ENCODE measurements at regions not wholly inside any gene's neighbourhood (a gene's known extent, or its start where the extent isn't known, plus 50 kb on each side); places are given as distances from the start of the nearest gene placed in this dataset.
A peak's percentile ranks its signal among the peaks of the same experiment; 100 is the strongest.
"Not testable (repeated sequence)": the region's sequence is repeated elsewhere in the genome, so short reads cannot be mapped to it uniquely, and the experiment has no call there.

GRCh38 chr12:94017247-94017646 is 131.1 kb upstream of the PLXNC1 start:
- DNase-seq; ATAC-seq; intact Hi-C loops (cut with DNase I, micrococcal nuclease): not testable (repeated sequence)

DNA sequence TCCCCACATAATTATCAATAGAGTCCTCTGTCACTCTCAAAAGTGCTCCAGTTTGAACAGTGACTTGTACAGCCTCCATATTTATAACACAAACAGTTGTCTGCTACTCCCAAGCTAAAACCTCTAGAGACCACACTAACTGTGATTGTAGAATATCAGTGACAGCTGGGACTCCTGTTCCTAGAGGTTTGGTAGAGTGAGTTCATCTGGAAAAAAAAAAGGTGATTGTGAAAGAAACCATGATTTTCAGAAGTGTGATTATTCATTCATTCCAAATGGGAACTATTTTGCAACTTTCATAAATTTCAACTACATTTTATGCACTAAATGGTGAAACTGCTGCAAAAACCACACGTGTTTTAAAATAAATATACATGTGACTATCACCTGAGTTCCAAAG is 128.0 kb upstream of the PLXNC1 start:
- intact Hi-C loops (cut with DNase I, micrococcal nuclease): no loop called here
- ATAC-seq (no peak), DNase-seq (no peak)

GRCh38 chr12:94023879-94024278 is 124.5 kb upstream of the PLXNC1 start:
- ATAC-seq: no peak
- no peak for DNase-seq
- intact Hi-C loops (cut with DNase I, micrococcal nuclease): no loop called here

DNA sequence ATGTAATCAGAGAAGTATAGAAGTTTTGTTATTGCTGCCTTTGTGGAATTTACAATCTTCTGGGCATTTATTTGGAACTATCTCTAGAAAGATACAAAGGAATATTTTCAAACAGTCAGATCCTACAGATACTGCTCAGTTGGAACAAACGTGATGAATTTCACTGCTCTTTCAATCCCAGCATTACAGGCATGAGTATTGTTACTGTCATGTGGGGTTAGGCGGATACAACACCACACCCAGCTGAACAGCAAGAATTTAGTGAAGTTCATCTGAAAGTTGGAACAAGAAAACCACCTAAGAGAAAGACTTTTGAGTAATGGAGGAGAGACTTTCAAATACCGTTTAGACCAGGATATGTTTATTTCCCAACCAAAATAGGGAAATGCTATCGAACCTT is 123.3 kb upstream of the PLXNC1 start:
- ATAC-seq (no peak), DNase-seq (no peak)
- intact Hi-C loops (cut with DNase I, micrococcal nuclease): no loop called here

- no peak for ATAC-seq
- intact Hi-C loops (cut with DNase I, micrococcal nuclease): no loop called here
- DNase-seq: no peak
Observed at GRCh38 chr12:94025756-94026155, 122.6 kb upstream of the PLXNC1 start.

DNA sequence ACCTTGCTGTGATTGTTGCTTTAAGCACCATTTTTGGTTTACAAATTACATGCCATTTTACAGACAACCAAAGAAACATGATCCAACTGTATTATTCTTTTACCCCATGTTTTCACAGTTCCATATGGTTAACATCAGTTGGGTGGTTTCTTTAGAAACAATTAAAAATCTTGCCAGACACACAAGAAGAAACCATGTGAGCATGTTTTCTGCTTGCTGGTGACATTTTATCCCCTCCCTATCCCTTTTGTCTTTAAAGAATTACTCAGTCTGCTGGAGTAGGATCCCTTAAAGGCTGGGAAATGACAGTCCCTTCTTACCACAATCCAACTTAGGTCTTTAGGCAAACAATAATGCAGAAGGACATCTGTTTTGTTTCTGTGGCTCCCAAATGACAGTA is 121.8 kb upstream of the PLXNC1 start:
- no peak for ATAC-seq
- DNase-seq: no peak
- intact Hi-C loops (cut with DNase I, micrococcal nuclease): no loop called here

GRCh38 chr12:94027561-94027960 is 120.8 kb upstream of the PLXNC1 start:
- intact Hi-C loops (cut with DNase I, micrococcal nuclease): no loop called here
- DNase-seq (no peak), ATAC-seq (peak; percentile 22)

DNA sequence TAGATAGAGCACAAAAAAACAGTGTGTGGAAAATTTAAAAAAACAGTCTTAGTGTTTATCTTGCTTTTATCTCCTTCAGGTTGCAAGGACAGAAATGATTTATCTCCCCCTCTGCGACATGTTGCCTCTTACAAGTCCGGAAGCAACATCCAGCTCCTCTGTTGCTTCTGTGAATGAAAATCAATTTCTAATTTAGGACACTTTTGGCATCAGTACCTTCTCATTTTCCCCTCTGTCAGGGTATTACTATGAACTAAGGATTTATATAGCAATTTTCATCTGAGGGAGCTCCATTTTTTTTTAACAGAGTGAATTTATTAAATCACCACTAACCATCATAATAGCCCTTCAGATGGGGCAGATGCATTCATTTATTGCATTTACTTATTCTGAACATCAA is 116.6 kb upstream of the PLXNC1 start:
- intact Hi-C loops (cut with DNase I, micrococcal nuclease): no loop called here
- DNase-seq (no peak), ATAC-seq (no peak)

DNA sequence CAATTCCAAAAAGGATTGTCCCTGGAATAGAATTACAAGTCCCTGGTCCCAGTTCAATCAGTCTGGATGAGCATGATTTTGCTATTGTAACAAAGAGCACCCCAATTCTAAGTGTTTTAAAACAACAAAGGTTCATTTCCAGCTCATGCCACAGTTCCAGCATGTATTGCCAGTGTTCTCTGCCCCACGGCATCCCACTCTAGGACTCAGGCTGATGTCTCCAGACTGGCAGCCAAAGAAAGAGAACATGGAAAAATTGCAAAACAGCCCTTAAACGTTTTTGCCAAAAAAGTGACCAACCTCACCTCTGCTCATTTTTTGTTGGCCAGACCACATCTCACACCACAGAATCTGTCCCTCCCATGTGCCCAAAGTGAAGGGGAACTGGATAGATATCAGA is 116.0 kb upstream of the PLXNC1 start:
- ATAC-seq (no peak), DNase-seq (no peak)
- intact Hi-C loops (cut with DNase I, micrococcal nuclease): no loop called here

DNA sequence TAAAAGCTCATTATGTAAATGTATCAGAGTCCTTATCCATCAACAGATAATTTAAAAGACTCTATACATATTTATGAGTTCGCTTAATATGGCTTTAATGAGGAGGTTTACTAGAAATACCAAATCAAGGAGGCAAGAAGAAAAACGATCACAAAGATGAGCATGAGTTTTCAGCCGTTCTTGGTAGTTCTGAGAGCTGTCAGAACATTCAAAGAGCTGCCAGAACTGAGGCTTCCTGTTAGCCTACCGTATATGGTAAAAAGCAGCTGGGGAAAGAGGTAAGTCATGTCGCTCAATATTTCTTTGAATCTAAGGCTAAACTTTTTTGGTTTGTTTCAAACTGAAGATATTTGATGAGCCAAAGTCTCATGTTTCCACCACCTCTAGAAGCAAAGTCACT is 115.3 kb upstream of the PLXNC1 start:
- intact Hi-C loops (cut with DNase I, micrococcal nuclease): no loop called here
- ATAC-seq: no peak
- DNase-seq: no peak

DNA sequence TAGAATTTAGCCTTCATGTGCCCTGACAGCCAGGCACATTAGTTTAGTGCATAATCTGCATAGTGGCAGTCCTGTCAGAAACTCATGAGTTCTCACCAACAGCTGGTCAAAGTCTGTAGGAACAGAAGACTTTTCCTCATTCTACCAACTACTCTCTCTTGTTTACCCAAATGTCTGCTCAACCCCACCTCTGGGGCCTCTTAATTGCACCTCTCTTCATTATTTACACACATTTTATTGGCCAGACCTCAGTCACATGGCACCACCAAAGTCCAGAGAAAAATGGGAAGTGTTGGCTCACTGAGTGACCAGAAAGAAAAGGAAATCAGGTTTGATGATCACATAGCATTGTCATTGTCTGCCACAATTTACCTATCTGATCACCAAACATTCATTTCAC is 114.6 kb upstream of the PLXNC1 start:
- DNase-seq (peak in 1 of 2 donors; percentile 31), ATAC-seq (peak; percentile 97)
- intact Hi-C loops (cut with DNase I, micrococcal nuclease): no loop called here

GRCh38 chr12:94037444-94037843 is 110.9 kb upstream of the PLXNC1 start:
- DNase-seq (no peak), ATAC-seq (no peak)
- intact Hi-C loops (cut with DNase I, micrococcal nuclease): no loop called here

- intact Hi-C loops (cut with DNase I, micrococcal nuclease): no loop called here
- no peak for DNase-seq
- no peak for ATAC-seq
Observed at GRCh38 chr12:94038605-94039004, 109.8 kb upstream of the PLXNC1 start.

GRCh38 chr12:94039199-94039840 is 109.1 kb upstream of the PLXNC1 start:
- intact Hi-C loops (cut with DNase I, micrococcal nuclease): no loop called here
- no peak for ATAC-seq
- DNase-seq: no peak

GRCh38 chr12:94039914-94040313 is 108.5 kb upstream of the PLXNC1 start:
- intact Hi-C loops (cut with DNase I, micrococcal nuclease): no loop called here
- DNase-seq: no peak

GRCh38 chr12:94041850-94042249 is 106.5 kb upstream of the PLXNC1 start:
- ATAC-seq (no peak), DNase-seq (no peak)
- intact Hi-C loops (cut with DNase I, micrococcal nuclease): no loop called here

More at GRCh38 chr12:94039914-94040313, 108.5 kb upstream of the PLXNC1 start:
- ATAC-seq: no peak

DNA sequence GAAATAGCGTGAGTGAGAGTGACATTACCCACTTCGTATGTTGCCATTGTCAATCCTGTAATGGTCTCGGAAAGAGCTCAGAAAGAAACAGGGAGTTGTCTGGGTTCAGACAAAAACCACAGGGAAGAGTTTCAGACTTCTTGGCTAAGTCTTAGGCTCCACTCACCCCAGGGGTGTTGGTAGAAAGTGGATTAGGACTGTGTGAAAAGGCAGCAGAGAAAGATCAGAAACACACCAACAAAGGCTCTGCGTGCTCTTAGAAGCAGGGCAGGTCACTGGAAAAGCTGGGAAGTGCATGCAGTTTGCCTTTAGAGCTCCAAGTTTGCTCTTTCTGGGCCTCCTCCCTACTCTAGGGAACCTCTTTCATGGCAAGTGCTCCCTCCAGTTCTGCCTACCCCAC is 106.1 kb upstream of the PLXNC1 start:
- ATAC-seq (no peak), DNase-seq (no peak)
- intact Hi-C loops (cut with DNase I, micrococcal nuclease): no loop called here

GRCh38 chr12:94046626-94047410 is 101.6 kb upstream of the PLXNC1 start:
- ATAC-seq (no peak), DNase-seq (no peak)
- intact Hi-C loops (cut with DNase I, micrococcal nuclease): no loop called here

GRCh38 chr12:94047781-94048567 is 100.4 kb upstream of the PLXNC1 start:
- DNase-seq (no peak), ATAC-seq (no peak)
- intact Hi-C loops (cut with DNase I, micrococcal nuclease): no loop called here

DNA sequence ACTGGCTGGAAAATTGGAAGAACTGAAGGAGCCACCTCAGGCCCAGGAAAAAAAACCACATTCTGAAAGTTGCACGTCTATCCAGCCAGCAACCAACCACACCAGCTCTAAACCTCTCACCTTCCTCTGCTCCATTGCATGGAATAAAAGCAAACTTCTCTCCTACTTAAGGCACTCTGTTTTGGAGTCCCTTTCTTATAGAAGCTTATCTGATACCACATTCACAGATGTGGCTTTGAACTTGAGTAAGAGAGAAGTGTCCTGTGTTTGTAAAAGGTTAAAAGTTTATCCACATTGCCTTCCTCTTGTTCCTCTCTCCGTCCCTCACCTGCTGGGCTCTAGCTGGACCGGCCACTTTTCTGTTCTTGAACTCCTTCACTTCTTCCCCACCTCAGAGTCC is 99.6 kb upstream of the PLXNC1 start:
- ATAC-seq: no peak
- DNase-seq: no peak
- intact Hi-C loops (cut with DNase I, micrococcal nuclease): no loop called here
